D341Med (cell line): ENCODE measurements at regions not wholly inside any gene's neighbourhood (a gene's known extent, or its start where the extent isn't known, plus 50 kb on each side); places are given as distances from the start of the nearest gene placed in this dataset.

Experiments used
- DNase-seq: peaks from one replicate; pipeline ENCODE4 v3.0.0; 2012; ENCODE audit warnings: low spot score

DNA sequence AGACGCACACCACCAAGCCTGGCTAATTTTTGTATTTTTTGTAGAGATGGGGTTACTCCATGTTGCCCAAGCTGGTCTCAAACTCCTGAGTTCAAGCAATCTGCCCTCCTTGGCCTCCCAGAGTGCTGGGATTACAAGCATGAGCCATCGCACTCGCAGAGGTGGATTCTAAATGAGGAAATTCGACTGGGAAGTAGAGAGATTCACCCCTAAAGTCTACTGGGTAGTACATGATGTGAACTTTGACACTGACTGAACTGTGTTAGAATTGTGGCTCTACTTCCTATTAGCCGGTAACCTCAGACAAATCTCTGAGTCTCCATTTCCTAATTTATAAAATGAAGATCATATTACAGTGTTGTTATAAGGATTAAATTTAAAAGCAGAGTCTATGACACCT is 276.0 kb upstream of the NR5A2 start:
- DNase-seq: no peak

DNA sequence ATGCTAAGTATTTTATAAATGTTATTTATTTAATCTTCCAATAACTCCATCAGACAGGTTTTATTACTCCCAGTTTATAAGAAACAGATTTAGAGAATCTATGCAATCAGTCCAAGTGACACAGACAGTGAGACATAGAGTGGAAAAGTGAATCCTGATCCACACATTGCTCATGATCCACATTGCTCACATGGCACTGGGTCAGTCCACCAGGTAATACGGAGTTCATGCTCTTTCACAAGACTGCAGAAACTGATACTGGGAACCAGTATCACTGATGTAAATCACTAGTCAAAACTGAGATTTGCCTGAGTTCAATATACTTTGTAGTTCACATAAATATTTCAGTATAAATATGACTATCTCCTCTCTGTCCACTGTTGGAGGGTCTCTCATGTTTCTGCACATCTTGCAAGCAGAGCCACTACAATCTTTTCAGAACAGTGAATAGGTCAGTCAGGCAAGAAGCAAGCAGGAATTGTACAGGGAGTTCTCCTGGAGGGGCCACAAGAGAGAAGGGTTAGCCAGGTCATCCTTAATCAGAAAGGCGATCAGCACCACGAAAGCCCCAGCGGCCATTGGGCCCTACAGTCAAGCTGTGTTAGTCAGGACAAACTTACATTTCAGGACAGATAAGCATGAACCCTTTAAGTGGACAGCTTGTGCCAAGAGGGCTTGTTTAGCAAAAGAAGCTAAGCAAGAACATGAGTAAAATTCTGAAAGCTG is 275.4 kb upstream of the NR5A2 start:
- DNase-seq: no peak

DNA sequence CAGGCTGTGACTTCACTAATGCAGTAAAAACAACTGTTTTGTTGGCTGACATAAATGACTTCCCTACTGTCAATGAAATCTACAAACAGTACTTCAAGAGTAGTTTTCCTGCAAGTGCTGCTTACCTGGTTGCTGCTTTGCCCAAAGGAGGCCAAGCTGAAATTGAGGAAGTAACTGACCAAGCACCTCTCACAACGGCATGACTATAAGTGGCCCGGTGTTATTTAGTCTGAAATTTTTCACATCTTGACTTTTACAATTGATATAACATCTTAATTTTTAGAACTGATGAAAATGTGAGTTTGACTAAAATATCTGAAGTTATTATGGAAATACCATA is 274.9 kb upstream of the NR5A2 start:
- DNase-seq: no peak

DNA sequence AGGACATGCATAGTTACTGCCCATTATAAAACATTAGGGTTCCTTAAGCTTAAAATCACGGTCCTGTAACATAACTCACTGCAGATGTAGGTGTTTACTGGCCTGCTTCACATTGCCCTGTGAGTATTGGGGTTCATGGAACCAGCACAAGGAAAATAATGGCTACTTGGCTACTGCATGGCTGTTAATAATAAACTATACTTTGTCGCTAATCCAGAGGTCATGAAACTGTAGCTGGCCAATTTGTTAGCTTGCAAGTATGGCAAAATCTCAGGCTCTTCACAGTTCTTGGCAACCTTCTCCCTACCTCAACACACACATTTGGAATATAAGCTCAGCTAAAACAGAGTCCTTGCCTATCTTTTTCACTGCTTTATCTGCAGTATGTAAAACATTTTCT is 274.0 kb upstream of the NR5A2 start:
- DNase-seq: no peak

DNA sequence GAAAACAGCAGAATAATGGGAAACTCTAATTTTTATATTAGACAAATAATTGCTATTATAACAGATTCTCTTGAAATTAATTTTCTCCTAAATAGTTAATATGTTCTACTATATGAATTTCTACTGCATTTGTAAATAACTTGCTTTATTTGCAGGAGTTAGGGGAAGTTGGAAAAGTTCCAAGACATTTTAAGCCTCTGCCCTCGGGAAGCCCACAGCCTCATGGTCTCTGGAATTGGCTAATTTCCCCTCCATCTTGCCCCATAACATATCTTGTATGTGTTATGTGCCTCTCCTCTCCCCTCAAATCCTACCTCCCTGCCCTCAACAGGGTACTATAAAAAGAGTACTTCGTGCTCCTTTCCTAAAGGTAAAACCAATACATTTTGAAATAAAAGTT is 271.4 kb upstream of the NR5A2 start:
- no peak for DNase-seq

DNA sequence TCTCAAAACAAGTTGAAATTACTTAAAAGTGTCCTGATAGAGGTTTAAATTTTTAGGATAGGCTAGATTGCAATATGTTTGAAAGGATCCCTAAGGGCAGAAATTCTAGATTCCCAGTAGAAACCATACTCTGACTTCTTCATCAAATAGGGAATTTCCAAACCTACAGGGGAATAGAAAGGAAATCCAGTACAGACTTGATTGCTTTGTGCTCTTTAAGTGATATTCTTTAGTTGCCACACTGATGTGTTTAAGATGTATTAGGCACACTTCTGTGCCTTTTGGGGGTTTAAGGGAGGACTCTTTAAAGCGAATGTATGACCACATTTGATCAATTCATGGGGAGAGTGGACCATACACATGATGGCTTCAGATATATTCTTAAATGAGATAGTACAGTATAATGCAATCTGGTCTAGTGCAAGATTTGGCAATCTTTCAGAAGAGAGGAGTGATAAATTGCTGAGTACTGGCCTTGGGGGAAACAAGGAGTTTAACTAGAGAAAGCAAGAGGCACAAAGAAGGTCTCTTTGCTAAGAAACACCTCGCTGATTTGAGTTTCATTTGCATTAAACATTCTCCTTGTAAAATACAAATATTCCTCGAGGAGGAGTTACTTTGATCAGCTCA is 268.8 kb upstream of the NR5A2 start:
- DNase-seq: no peak

DNA sequence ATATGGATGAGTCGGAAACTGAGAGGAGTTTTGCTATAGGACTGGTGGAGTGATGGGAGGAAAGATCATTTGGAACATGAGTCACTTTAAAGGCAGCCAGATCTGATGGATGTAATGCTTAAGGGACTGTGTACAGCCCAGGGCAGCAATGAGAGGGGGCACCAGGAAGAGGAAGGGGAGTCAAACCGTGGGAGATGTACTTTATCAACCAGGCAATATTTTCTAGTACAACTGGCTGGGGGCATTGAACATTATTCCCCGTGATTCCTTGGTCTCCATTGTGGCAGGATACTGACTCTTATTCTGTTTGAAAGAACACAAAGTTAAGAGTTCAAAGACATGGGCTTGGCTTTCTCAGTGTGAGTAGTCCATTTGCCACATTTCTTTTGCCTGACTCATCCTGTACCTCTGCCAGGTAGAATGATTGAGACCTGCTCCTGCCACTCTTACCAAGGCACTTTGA is 268.2 kb upstream of the NR5A2 start:
- no peak for DNase-seq

DNA sequence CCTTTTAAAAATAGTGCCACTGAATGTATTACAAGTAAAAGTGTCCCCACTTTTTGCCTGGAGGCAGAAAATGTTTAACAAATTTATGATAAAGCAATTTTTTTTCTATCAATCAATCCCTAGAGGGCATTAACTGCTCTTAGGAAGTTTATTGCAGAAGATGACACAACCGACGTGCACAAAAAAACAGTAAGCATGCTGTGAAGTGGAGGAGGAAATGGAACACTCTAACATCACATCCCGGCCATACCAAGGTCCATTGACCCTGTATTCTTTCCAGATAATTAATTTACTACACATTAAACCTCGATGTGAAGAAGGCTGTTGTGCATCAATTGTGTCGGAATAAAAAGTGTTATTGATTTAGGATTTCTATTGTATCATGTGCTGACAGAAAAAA is 264.9 kb upstream of the NR5A2 start:
- DNase-seq: no peak

DNA sequence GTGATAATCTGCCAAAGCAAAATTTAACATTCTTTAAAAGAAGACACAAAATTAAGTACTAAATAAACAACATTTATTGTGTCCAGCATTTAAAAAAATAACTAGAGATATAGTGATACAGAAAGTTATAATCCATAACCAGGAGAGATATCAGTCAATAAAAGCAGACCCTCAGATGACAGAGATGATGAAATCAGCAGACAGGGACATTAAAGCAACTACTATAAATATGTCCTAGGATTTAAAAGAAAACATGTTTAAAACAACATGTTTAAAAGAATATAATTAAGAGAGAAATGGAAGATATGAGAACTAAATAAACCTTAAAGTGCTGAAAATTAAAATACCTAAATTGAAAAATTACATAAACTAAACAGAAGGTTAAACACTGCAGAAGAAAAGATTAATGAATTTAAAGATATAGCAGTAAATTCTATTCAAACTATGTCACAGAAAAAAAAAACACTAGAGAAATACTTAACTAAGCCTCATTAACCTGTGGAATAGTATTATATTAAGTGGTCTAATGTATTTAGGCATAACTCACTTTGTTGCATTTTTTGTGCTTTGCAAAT is 261.2 kb upstream of the NR5A2 start:
- no peak for DNase-seq

DNA sequence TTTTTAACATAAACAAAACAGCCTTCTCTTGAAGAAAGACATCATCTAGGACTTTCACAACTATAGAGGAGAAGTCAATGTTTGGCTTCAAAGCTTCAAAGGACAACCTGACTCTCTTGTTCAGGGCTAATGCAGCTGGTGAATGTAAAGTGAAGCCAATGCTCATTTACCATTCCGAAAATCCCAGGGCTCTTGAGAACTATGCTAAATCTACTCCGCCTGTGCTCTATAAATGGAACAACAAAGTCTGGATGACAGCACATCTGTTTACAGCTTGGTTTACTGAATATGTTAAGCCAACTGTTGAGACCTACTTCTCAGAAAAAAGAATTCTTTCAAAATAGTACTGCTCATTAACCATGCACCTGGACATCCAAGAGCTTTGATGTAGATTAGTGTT is 259.8 kb upstream of the NR5A2 start:
- no peak for DNase-seq

DNA sequence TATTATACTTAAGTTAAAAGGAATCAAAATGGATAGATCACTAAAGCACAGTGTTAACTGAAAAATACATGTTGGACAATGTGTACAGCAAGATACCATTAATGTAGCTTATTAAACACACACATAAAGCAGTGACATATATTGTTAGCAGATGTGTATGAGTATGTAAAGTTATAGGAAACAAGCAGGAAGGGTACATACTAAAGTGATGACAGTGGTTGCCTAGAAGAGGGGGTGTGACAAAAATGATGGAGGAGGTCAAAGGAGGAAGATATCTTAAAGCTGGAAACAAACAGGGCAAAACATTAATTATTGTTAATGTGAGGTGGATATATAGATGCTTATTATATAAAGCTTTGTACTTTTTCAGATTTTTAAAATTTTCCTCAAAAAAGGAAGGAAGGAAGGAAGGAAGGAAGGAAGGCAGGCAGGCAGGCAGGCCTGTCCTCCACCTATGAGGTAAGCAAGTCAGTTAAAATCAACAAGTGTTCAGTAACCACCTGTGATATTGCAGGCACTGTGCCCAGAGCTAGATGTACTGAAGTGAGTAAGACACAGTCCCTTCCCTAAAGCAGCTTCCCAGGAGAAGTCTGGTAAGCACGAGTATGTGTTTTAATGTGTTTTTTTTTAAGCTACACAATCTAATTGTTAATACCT is 252.9 kb upstream of the NR5A2 start:
- no peak for DNase-seq

DNA sequence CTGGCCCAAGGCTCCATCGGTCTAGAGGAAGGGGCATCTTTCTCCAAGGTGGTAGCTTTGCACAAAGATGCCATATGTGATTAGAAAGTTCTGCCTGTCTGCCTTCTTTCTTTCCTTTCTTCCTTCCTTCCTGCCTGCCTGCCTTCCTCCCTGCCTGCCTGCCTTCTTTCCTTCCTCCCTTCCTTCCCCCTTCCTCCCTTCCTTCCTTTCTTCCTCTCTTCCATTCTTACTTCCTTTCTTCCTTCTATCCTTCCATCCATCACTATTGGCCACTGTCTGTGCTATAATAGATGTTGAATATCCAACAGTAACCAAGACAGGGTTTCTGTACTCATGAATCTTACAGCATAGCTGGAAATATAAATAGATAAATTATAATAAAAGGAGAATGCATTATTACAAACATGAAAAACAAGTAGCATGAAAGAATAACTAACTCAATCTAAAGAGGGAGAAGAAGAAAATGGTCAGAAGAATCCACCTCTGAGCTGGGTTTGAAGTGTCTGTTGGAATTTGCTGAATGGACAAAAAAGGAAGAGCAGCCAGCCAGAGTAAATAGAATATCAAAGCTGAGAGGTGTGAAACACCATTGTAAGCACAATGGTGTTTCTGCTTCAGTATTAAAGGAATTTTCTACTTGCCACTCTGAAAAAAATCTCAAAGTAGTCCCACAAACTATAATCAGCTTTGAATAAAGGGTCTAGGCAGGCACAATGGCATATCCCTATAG is 250.6 kb upstream of the NR5A2 start:
- DNase-seq: no peak

DNA sequence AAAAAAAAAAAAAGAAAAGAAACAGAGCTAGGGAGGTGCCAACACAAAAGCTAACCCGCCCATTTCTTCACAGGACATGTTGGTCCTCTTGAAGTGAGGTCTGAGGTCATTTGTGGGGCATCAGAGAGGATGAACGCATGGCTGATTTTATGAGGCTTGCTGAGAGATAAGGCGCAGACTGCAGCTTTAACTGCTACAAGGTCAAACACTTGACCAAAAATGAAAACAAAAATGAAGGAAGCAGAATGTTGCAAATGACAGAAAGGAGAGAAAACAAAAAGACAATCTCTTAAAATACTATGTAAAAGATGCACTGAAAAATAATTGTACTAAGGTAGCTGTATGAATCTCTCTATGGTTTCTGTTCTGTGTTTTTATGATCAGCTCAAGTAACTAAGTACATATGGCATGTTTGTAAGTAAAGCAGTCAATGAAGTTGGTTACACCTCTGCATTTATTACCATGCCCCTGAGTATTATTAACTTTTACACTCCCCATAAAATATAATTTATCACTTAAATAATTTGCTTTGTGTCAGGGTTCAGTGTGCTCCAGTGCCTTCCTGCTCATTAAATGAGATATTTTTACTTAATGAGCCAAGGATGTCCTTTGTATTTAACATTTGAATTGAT is 249.1 kb upstream of the NR5A2 start:
- no peak for DNase-seq

DNA sequence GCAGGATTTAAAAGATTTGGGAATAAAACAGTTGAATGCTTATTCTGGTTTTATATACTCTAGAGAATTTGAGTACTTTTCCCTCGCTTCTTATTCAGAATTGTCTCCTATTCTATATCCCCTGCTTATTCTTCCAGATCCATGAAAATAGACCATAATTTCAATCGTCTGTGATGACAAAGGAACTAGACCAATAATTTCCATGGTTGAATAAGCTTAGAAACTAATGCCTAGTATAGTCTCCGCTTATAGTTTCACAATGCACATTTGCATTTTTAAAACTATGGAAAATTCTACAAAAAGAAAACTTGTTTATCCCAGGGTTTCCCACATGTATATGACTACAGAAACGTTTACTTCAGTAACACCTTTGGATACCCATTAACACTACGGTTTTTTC is 247.4 kb upstream of the NR5A2 start:
- DNase-seq: no peak

DNA sequence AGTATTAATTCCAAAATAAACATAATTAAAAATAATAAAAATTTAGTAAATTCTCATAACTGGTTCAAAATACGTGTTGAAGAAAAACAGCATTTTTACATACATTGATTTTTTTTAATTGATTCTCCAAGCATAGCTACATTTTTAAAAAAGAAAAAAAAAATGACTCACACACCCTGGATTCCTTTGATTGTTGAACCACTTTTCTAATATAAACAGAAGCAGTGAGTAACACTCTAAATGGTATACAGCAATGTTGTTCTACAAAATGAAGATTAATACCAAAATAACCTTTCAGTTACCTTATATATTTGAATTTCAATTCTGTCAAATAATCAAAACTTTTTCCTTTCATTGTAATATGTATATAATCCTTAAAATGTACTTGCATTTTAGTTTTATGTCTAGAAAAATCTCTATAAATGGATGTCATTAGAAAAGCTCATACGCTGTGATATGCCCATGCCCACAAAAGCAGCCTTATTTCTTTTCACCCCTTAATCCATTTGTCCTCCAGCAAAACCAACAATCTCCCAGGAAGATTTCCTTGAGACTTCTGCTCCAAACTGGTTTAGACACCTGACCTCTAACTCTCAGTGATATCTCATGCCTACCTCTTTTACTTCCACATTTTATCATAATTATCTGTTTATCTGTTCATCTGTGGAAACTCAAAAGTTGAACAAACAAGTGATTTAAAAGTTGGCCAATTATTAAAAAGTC is 246.4 kb upstream of the NR5A2 start:
- no peak for DNase-seq

DNA sequence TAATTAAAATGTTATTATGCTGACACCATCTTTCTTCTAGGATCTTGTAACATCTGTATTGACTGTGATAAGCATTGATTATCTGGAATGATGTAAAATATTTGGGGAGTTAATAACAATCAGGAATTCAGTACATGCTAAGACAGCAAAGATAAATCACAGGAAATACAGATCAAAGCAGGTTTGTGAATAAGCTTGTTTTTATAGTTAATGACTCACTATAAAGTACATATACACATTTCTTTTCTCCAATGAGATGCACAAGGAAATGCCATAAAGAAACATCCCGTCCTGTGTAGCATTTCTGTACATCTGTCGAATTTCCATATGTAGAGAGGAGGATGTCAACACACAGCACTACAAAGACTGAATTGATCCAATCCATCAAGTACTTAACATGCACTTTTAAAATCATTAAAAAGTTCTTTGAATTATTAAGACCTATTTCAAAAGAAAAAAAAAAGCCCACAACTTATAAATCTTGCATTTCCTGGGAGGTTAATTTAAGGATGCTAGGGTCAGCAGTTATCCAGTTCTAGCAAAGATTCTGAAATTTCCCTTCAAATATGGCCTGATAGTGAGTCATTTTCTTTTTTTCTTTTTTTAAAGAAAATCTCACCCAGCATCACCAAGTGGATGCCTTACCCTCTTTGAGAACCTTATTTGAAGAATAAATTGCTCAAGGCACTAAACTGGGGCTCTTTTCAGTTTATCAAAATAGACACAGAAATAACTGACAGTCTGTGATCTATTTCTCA is 243.2 kb upstream of the NR5A2 start:
- DNase-seq: no peak

DNA sequence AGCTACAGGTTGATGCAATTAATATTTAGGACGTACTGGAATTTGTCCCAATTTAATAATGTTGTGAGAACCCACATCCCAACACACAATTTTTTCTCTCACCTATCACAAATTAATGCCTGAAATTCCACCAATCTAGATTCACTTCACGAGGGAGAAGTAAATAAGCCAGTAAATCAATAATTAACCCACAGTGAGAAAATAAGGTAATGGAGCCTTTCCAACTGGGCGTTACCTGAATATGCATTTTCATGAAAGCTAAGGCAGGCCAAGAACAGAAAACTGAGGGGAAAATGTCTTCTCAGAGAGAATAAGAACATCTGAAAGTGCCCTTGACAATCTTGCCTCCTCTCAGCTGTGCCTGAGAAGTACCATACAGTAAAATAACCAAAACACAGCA is 240.8 kb upstream of the NR5A2 start:
- DNase-seq: no peak

DNA sequence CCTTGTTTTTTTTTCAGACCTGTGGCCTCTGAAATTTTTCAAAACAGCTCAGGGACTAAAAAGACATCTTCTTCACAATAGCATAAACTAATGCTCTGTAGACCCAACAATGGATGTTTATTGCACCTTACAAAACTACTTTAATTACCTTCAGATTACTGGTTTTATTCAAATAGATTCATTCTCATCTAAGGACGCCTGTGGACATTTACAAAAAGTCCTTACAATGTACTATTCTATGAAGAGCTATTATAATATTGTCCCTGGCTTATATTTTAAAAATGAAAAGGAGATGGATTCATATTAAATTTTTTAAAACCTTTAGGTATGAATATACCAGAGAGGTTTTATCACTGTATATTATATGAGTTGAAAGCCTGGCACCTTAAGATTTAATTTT is 238.4 kb upstream of the NR5A2 start:
- no peak for DNase-seq

DNA sequence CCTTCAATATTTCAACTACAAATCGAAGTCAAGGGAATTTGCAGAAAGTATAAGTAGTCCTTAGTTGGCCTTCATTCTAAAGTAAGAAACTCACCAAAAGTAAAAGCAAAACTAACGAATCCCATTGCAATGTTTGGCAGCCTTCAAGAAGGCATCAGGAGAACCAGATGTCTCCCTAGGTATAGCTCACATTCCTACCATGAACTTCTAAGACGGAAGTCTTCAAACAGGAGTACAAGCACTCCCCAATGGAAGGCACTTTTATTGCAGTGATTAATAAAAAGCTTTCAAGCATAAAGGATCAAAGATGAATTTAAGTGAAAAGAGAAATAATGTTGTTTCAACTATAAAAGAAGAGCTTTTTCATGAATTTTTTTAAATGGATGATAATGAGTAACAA is 236.0 kb upstream of the NR5A2 start:
- no peak for DNase-seq

DNA sequence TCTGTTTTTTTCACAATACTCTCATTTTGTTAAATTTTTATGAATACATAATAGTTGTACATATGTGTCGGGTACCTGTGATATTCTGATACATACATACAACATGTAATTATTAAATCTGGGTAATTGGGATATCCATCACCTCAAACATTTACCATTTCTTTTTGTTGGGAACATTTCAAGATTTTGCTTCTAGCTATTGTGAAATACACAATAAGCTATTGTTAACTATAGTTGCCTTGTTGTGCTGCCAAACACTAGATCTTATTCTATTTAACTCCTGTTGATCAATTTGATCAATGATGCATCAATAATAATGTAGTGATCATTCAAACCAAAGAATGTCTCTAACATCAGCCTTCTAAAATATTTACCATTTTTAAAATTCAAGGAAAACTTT is 234.6 kb upstream of the NR5A2 start:
- no peak for DNase-seq
